ENCODE measurements at regions not wholly inside any gene's neighbourhood (a gene's known extent, or its start where the extent isn't known, plus 50 kb on each side); places are given as distances from the start of the nearest gene placed in this dataset.

DNA sequence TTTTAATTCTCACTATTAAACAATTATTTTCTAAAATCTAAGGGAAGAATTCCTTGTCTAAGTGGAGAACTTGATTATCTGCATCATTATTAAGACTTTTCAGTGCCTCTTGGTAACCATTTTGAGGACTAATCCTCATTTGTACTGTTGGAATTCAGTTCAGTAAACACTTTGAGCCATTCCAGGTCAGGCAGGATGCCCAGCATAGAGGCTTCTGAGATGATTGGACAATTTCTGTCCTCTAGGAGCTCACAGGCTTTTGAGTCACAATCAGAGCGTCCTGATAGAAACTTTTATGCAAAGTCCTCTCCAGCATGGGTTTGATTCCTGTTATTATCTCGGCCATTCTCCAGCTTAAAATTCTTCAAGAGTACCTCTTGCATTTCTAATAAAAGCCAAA lies 1304.6 kb downstream of the EPHA7 start:
- TF ChIP-seq EZH2 (IDR thresholded peaks at IDR 0.05; ENCODE audit: borderline replicate concordance, insufficient read depth, low read length, poor library complexity, severe bottlenecking) (no peak), MXI1 (conservative IDR thresholded peaks at IDR 0.05; ENCODE audit: poor library complexity, severe bottlenecking) (no peak), POLR2AphosphoS5 (IDR thresholded peaks at IDR 0.05) (no peak), SMC3 (conservative IDR thresholded peaks at IDR 0.05; ENCODE audit: poor library complexity) (no peak), RAD21 (conservative IDR thresholded peaks at IDR 0.05) (no peak), EP300 (conservative IDR thresholded peaks at IDR 0.05; ENCODE audit: poor library complexity, severe bottlenecking) (no peak)
- TF ChIP-seq, protein P1, sequence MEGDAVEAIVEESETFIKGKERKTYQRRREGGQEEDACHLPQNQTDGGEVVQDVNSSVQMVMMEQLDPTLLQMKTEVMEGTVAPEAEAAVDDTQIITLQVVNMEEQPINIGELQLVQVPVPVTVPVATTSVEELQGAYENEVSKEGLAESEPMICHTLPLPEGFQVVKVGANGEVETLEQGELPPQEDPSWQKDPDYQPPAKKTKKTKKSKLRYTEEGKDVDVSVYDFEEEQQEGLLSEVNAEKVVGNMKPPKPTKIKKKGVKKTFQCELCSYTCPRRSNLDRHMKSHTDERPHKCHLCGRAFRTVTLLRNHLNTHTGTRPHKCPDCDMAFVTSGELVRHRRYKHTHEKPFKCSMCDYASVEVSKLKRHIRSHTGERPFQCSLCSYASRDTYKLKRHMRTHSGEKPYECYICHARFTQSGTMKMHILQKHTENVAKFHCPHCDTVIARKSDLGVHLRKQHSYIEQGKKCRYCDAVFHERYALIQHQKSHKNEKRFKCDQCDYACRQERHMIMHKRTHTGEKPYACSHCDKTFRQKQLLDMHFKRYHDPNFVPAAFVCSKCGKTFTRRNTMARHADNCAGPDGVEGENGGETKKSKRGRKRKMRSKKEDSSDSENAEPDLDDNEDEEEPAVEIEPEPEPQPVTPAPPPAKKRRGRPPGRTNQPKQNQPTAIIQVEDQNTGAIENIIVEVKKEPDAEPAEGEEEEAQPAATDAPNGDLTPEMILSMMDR (IDR thresholded peaks at IDR 0.05; ENCODE audit: poor library complexity, severe bottlenecking) = no peak
- TF ChIP-seq, protein P2, sequence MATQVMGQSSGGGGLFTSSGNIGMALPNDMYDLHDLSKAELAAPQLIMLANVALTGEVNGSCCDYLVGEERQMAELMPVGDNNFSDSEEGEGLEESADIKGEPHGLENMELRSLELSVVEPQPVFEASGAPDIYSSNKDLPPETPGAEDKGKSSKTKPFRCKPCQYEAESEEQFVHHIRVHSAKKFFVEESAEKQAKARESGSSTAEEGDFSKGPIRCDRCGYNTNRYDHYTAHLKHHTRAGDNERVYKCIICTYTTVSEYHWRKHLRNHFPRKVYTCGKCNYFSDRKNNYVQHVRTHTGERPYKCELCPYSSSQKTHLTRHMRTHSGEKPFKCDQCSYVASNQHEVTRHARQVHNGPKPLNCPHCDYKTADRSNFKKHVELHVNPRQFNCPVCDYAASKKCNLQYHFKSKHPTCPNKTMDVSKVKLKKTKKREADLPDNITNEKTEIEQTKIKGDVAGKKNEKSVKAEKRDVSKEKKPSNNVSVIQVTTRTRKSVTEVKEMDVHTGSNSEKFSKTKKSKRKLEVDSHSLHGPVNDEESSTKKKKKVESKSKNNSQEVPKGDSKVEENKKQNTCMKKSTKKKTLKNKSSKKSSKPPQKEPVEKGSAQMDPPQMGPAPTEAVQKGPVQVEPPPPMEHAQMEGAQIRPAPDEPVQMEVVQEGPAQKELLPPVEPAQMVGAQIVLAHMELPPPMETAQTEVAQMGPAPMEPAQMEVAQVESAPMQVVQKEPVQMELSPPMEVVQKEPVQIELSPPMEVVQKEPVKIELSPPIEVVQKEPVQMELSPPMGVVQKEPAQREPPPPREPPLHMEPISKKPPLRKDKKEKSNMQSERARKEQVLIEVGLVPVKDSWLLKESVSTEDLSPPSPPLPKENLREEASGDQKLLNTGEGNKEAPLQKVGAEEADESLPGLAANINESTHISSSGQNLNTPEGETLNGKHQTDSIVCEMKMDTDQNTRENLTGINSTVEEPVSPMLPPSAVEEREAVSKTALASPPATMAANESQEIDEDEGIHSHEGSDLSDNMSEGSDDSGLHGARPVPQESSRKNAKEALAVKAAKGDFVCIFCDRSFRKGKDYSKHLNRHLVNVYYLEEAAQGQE (IDR thresholded peaks at IDR 0.05; ENCODE audit: borderline replicate concordance) = no peak
